Stimulated activated CD4-positive, alpha-beta T cell treated with anti-CD3 and anti-CD28 coated beads, Interleukin-12 subunit alpha, Interleukin-12 subunit beta, amount 100 ng/mL, for 48 hours (primary cell): ENCODE measurements at regions not wholly inside any gene's neighbourhood (a gene's known extent, or its start where the extent isn't known, plus 50 kb on each side); places are given as distances from the start of the nearest gene placed in this dataset.
"Not testable (repeated sequence)": the region's sequence is repeated elsewhere in the genome, so short reads cannot be mapped to it uniquely, and the experiment has no call there.

Experiments
- DNase-seq, 3 donors: peaks; one replicate each; pipeline ENCODE4 v3.0.0-alpha.2; 2020; ENCODE audit warnings: low read depth in 2 of 3, low spot score in 1 of 3

- no peak for DNase-seq
Measured at GRCh38 chr7:9681284-9681683, 1247.9 kb downstream of the NXPH1 start.

DNA sequence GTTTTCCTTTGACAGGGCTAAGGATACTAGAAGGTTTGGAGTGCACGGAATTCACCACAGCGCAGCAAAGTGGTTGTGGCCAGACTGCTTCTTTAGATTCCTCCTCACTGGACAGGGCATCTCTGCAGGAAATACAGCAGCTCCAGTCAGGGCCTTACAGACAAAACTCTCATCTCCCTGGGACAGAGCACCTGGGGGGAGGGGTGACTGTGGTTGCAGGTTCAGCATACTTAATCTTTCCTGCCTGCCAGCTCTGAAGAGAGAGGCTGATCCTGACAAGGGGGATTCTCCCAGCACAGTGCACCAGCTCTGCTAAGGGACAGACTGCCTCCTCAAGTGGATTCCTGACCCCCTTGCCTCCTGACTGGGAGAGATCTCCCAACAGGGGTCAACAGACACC is 1257.9 kb downstream of the NXPH1 start:
- DNase-seq = no peak

DNA sequence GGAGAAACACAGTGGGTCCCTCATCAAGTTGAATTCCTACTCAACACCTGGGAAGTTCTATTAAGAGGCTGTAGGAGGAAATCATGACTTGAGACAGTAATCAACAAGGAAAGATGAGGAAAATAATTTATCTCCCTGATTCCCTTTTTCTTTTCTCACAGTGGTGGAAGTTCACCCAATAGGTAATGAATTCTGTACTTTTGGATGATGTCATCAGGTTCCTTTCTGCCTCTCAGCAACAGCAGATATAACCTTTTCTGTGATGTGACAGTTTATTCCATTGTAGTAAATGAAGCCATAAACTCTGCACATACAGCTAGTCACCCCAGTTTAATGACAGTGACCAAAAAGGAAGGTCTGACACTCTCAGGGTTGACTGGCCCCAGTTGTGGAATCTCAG is 1265.0 kb downstream of the NXPH1 start:
- no peak for DNase-seq

DNA sequence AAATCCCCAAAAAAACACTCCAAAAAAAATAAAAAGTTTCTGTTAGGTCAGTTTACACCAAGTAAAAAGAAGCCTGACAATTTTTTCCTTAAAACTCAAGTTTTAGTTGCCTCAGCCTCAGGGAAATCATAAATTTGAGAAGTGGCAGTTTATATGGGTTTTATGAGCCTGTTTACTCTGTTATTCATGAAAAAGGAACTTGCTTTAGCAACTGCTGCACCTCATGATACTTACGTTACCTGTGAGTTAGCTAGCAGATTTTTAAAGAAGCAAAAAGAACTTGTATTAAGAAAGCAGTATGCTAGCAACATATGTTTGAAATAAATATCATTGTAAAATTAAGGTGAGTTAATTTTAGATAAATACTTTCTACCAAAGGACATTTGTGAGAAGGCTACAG is 1264.5 kb upstream of the PHF14 start:
- DNase-seq = no peak

DNA sequence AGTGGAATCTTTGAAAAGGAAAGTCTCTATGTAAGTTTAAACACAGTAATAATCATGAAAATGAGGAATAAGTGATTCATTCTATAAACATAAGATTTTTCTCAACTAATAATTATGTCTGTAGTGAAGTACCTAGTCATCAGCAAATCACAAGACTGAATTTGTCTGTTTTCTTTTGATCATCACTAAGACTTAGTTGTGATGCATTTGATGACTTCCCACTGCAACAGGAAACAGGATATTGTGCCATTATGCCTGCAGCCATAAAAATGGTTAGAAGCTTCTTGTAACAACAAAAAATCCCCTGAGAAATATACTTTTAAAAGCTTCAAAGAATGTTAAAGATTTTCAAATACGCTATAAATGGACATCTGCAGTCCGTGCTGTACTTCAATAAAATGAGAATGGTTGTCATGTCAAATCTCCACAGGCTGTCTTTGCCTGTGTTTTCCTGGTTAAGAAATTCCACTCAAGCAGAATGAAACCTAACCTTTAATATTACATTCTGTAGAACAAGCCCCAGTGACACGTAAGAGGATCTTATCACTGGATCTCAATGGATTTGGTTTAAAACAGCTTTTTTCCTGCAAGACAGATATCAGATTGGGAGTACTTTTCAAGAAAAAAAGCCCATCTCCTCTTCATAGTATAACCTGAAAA is 1262.3 kb upstream of the PHF14 start:
- DNase-seq = no peak

DNA sequence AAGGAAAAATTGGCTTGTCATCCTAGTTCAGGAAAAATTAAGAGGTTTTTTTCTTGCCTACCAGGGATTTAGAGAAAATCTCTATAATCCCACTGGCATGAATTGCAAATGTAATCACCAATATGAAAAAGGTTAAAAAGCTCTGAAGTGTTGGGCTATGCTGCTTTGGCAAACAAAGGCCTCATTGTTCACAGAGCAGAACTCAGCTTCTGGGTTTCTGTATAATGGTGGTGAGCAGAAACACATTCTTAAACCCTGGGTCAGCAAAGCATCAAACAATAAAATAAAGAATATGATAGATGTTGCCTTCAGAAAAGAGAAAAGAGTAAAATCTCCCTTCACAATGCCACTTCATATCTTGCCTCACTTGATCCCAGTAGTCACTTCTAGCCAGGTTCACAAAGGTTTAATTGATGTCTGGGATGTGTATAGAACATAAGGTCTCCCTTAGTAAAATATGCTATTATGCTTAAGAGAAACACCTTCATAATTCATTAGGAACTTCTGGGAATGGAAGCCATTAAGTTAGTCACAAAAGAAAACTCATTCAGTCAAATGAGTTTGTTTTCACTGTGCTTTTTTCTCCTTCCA is 1255.5 kb upstream of the PHF14 start:
- no peak for DNase-seq

DNA sequence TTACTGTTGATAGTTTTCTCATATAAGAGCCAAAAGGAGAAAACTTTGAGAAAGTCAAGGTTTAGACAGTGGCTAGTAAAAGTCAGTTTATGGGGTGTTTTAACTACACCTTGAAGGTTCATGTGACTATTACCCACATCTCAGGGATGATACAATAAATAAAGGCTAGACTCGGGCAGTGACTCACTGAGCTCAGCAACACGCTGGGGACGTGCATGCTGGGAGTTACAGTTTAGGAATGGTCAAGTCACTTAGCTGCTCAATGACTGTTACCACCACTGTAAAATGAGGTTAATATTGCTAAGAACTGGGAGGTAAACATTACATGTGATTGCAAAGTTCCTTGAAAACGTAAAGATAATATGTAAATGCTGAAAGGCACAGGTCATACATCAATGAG is 1254.4 kb upstream of the PHF14 start:
- DNase-seq = no peak

DNA sequence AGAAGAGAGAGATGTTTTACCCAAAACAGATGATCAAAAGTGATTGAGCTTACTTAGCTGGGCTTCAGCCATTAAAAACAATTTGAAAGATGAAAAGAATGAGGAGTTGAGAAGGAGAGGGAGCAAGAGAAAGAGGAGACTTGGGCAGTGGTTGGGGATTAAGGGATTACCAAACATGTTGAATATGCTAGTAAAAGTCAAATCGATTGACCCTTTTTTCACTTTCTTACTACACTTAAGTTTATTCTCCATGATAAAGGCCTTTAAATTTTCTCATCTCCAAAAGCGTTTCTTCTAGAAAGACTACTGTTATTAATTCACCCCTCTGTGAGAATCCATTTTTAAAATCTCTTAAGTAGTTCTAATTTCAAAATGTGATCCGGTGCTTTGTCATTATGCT is 1254.0 kb upstream of the PHF14 start:
- DNase-seq = no peak

- not testable (repeated sequence) for DNase-seq
Measured at GRCh38 chr7:9725940-9726663, 1247.6 kb upstream of the PHF14 start.

GRCh38 chr7:9726811-9727210 is 1246.9 kb upstream of the PHF14 start:
- not testable (repeated sequence) for DNase-seq

DNA sequence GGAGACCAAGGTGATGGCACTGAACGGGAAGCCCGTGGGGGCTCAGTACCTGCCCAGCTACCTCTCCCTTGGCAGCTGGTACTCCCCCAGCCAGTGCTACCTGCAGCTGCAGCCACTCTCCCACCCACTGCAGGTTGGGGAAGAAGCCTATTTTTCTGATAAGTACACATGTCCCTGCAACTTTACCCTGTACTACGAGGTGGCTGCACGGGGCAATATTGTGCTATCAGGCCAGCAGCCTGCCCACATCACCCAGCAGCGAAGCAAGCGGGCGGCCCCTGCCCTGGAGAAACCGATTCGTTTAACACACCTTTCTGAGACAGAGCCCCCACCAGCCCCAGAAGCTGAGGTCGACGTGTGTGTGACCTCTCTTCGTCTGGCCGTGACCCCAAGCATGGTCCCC is 1246.2 kb upstream of the PHF14 start:
- not testable (repeated sequence) for DNase-seq

DNA sequence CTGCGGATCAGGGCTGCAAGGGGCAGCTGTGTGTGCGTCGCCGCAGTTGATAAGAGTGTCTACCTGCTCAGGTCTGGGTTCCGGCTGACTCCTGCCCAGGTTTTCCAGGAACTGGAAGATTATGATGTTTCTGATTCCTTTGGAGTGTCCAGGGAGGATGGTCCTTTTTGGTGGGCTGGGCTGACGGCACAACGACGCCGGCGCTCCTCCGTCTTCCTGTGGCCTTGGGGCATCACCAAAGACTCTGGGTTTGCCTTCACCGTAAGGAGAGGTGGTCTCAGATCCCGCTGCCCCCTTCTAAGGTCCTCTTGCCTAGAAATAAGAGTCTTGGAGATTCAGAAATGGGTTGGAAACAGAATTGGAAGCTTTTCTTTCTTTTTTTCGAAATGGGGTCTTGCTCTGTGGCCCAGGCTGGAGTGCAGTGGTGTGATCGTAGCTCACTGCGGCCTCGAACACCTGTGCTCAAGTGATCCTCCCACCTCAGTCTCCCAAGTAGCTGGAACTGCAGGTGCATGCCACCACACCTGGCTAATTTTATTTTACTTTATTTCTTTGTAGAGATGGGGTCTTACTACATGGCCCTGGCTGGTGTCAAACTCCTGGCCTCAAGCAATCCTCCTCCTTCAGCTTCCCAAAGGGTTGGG is 1245.5 kb upstream of the PHF14 start:
- DNase-seq = not testable (repeated sequence)

- DNase-seq = no peak
Measured at GRCh38 chr7:9752033-9752432, 1221.6 kb upstream of the PHF14 start.

DNA sequence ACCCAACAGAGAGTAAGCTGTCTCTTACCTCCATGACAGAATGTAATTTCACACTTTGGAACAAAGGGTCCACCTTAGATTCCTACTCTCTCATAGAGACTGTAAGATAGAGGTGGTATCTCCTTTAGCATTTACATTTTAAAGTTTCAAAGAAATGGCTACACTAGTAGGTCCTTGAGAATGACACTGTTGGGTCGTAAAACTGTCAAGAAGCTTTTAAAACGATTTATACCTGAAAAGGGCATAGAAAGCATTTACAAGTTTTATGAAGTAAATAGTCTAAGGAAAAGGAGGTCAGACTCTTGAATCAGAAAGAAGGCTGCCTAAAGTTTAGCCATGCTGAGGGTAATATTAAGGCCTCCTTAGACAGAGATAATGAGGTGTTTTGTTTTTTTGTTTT is 1212.4 kb upstream of the PHF14 start:
- no peak for DNase-seq

DNA sequence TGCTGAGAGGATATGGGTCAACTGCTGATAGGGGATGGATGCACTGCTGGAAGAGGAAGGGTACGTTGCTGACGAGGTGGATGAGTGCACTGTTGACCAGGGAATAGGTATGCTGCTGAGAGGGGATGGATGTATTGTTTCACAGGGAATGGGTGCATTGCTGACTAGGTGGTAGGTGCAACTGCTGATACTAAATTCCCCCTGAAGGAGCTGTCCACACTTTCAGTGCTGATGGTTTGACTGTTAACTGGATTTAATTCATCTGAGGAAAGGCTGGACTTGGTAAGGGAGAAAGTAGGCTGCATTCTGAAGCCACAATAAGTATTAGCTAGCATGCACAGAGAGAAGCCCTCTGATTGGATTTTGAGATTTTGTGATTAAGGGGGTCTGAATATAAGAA is 1196.8 kb upstream of the PHF14 start:
- DNase-seq = no peak

DNA sequence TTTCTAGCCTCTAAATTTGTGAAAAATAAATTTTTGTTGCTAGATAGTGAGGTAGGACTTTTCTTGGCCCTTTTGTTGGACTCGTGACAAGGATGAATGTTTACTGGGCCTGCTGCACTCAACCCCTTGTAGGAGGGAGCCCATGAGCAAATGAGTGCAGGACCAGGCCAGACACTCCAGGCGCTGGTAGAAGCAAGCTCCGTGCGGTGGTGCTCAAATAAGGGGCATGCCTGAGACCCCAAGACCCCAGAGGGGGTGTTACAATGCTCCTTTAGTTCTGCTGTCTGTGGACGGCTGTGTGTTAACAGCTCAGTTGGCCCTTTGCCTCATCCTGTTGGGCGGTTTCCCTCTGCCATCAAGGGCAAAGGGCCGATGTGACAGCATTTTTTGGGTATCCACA is 1195.3 kb upstream of the PHF14 start:
- no peak for DNase-seq

DNA sequence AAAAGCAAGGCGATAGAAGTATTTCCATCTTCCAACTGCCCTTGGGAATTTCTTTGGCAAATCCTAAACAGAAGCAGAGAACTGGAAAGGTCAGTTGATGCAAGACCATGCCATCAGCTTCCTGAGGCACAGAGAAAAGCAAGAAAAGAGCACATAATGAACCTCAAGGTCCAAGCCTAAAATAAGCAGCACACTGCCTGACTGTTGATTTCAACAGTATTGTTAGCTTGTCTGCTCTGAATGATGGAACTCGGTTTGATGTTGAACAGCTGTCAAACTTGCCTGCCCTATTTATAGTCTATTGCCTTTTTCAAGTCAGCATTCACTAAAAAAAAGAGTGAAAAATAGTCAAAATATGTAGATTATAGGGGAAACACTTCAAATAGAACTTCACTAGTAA is 1192.0 kb upstream of the PHF14 start:
- DNase-seq = no peak

GRCh38 chr7:9782275-9782674 is 1191.4 kb upstream of the PHF14 start:
- DNase-seq = no peak

- no peak for DNase-seq
Measured at GRCh38 chr7:9785211-9785610, 1188.5 kb upstream of the PHF14 start.

GRCh38 chr7:9796241-9796640 is 1177.4 kb upstream of the PHF14 start:
- no peak for DNase-seq

DNA sequence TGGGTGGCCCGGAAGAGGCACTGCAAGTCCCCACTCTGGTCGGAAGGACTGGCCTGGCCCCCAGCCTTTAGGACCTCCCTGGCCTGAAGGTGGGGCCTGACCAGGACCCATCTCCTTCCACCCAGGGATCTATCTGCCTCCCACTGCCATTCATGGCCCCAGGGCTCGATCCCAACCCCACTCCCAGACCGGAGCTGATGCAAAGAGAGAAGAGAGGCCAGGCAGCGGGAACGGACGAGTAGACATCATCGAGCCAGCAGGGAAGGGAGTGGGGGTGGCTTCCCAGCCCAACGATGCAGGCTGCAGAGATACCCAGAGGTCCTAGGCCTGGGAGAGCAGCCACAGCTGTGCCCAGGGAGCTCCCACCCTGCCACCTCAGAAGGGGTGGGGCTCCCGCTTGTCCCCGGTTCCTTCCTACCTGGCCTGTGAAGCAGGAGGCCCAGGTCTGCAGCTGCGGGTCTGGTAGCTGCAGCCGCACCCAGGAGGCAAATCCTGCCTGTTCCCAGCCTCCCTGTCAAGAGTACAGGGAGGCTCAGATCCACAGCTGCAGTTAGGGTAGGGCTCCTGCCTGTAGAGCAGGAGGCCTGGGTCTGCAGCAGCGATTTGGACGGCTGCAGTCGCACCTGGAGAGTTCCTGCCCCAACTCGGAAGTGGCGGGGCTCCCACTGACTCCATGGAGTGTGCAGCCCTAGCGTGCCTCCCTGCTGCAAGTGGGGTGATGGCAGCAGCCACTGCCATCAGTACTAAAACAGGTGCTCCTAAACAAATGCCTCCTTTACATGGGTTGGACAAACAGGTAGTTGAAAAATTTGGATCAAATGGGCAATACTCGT is 1151.0 kb upstream of the PHF14 start:
- no peak for DNase-seq
